ENCODE measurements at regions not wholly inside any gene's neighbourhood (a gene's known extent, or its start where the extent isn't known, plus 50 kb on each side); places are given as distances from the start of the nearest gene placed in this dataset.

GRCh38 chr6:81253821-81254220 lies 498.7 kb downstream of the TENT5A start:
- H3K4me3 ChIP-seq: no peak overlapping the region
- H3K36me3 ChIP-seq (ENCODE audit: control insufficient read depth in 4 of 4, insufficient read depth in 4 of 4, low read length in 4 of 4): no peaks in the 10 kb centered on the region
- no peaks in the 10 kb centered on the region for H3K4me1 ChIP-seq (ENCODE audit: control insufficient read depth in 5 of 5, insufficient read depth in 5 of 5, low read length in 5 of 5)
- TF ChIP-seq CTCF (IDR thresholded peaks at IDR 0.05; ENCODE audit: control extremely low read depth, extremely low read depth): no peak
- H3K27me3 ChIP-seq (ENCODE audit: control insufficient read depth in 3 of 3, insufficient read depth in 3 of 3, low read length in 2 of 3): no peaks in the 10 kb centered on the region
- no peaks in the 10 kb centered on the region for H3K9me3 ChIP-seq (ENCODE audit: control insufficient read depth in 4 of 4, insufficient read depth in 3 of 4, low read length in 3 of 4)
- H3K9ac ChIP-seq (ENCODE audit: insufficient read depth in 1 of 2, low read length in 2 of 2): no peak overlapping the region
- no peak for ATAC-seq (ENCODE audit: insufficient read depth, low FRiP score)
- DNase-seq: no peak
- no peak overlapping the region for H3K27ac ChIP-seq (ENCODE audit: low read depth in 1 of 2, low read length in 1 of 2)

GRCh38 chr6:81252231-81252630 lies 500.2 kb downstream of the TENT5A start:
- H3K4me3 ChIP-seq: no peak overlapping the region
- DNase-seq (no peak), ATAC-seq (ENCODE audit: insufficient read depth, low FRiP score) (no peak)
- H3K27me3 ChIP-seq (ENCODE audit: control insufficient read depth in 3 of 3, insufficient read depth in 3 of 3, low read length in 2 of 3): no peaks in the 10 kb centered on the region
- H3K36me3 ChIP-seq (ENCODE audit: control insufficient read depth in 4 of 4, insufficient read depth in 4 of 4, low read length in 4 of 4): no peaks in the 10 kb centered on the region
- no peak for TF ChIP-seq CTCF (IDR thresholded peaks at IDR 0.05; ENCODE audit: control extremely low read depth, extremely low read depth)
- H3K4me1 ChIP-seq (ENCODE audit: control insufficient read depth in 5 of 5, insufficient read depth in 5 of 5, low read length in 5 of 5): no peaks in the 10 kb centered on the region
- H3K27ac ChIP-seq (ENCODE audit: low read depth in 1 of 2, low read length in 1 of 2): no peak overlapping the region
- H3K9ac ChIP-seq (ENCODE audit: insufficient read depth in 1 of 2, low read length in 2 of 2): no peak overlapping the region
- WGBS, 2 donors: 80 to 92% methylated on average over 4 of the region's 4 CpGs
- no peaks in the 10 kb centered on the region for H3K9me3 ChIP-seq (ENCODE audit: control insufficient read depth in 4 of 4, insufficient read depth in 3 of 4, low read length in 3 of 4)

- ATAC-seq (ENCODE audit: insufficient read depth, low FRiP score): no peak
- Histone ChIP-seq H3K9me3 (ENCODE audit: control insufficient read depth in 4 of 4, insufficient read depth in 3 of 4, low read length in 3 of 4) (peaks cover 0 to 4% (median 0%) of the 10 kb centered on the region in 4 donors), H3K9ac (ENCODE audit: insufficient read depth in 1 of 2, low read length in 2 of 2) (no peak overlapping the region), H3K27me3 (ENCODE audit: control insufficient read depth in 3 of 3, insufficient read depth in 3 of 3, low read length in 2 of 3) (no peaks in the 10 kb centered on the region), H3K4me3 (no peak overlapping the region), H3K36me3 (ENCODE audit: control insufficient read depth in 4 of 4, insufficient read depth in 4 of 4, low read length in 4 of 4) (no peaks in the 10 kb centered on the region), H3K4me1 (ENCODE audit: control insufficient read depth in 5 of 5, insufficient read depth in 5 of 5, low read length in 5 of 5) (no peaks in the 10 kb centered on the region), H3K27ac (ENCODE audit: low read depth in 1 of 2, low read length in 1 of 2) (no peak overlapping the region)
- DNase-seq: no peak
- no peak for TF ChIP-seq CTCF (IDR thresholded peaks at IDR 0.05; ENCODE audit: control extremely low read depth, extremely low read depth)
- 76 to 86% methylated on average over 2 of the region's 2 CpGs for WGBS, 2 donors
Measured at GRCh38 chr6:81246200-81246599, 506.3 kb downstream of the TENT5A start.

- peaks cover 0 to 4% (median 0%) of the 10 kb centered on the region in 4 donors for H3K9me3 ChIP-seq (ENCODE audit: control insufficient read depth in 4 of 4, insufficient read depth in 3 of 4, low read length in 3 of 4)
- ATAC-seq (ENCODE audit: insufficient read depth, low FRiP score) (no peak), DNase-seq (no peak)
- 93 to 96% methylated on average over 1 of the region's 1 CpG for WGBS, 2 donors
- no peak overlapping the region for H3K4me3 ChIP-seq
- TF ChIP-seq CTCF (IDR thresholded peaks at IDR 0.05; ENCODE audit: control extremely low read depth, extremely low read depth): no peak
- H3K27me3 ChIP-seq (ENCODE audit: control insufficient read depth in 3 of 3, insufficient read depth in 3 of 3, low read length in 2 of 3): no peaks in the 10 kb centered on the region
- H3K4me1 ChIP-seq (ENCODE audit: control insufficient read depth in 5 of 5, insufficient read depth in 5 of 5, low read length in 5 of 5): no peaks in the 10 kb centered on the region
- no peaks in the 10 kb centered on the region for H3K36me3 ChIP-seq (ENCODE audit: control insufficient read depth in 4 of 4, insufficient read depth in 4 of 4, low read length in 4 of 4)
- no peak overlapping the region for H3K27ac ChIP-seq (ENCODE audit: low read depth in 1 of 2, low read length in 1 of 2)
- H3K9ac ChIP-seq (ENCODE audit: insufficient read depth in 1 of 2, low read length in 2 of 2): no peak overlapping the region
Measured at GRCh38 chr6:81242624-81243023, 509.9 kb downstream of the TENT5A start.

All from lung (tissue), 11 donors.